HG03097 (cell line): ENCODE measurements at regions not wholly inside any gene's neighbourhood (a gene's known extent, or its start where the extent isn't known, plus 50 kb on each side); places are given as distances from the start of the nearest gene placed in this dataset.

Experiments used
- ATAC-seq: cut with Tn5 transposase; IDR thresholded peaks from one replicate; pipeline ENCODE4 v1.9.1; 2021; ENCODE audit not compliant: unreplicated experiment, low FRiP score

DNA sequence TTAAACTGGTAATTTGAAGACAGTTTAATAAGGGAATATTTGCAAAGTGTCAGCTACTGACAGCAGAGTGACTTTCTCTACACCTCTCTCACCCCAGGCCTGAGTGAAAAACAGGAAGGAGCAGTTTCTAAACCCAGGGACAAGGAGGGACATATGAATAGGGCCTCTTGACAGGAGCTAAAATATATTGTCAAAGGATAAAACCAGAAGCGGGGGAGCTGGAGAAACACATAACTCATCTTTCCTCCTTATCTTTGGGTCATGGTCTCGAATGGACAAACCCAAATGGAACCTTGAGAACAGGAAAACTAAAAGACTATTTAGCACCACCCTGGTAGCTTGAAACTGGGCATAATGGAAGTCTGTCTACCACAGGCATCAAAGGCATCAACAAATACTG, 197.5 kb upstream of the FOXA2 start:
- no peak for ATAC-seq

GRCh38 chr20:22789676-22790075, 205.3 kb upstream of the FOXA2 start:
- ATAC-seq = no peak

DNA sequence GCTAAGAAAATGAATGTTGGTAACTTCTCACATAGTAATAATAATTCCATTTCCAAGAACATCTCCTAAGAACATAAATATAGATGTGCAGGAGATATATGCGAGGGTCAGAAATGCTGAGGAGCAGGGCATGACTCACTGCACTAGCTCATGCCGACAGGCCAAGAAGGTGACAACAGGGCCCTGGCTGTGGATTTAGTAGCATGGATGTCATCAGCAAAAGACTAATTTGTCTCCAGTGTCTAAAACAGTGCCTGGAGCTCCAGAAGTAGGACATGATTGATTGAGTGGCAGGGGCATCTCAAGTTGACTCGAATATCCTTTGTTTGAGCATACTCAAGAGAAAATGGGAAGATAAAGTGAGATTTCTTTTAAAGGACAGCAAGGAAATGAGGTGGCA, 207.0 kb upstream of the FOXA2 start:
- ATAC-seq = no peak

- no peak for ATAC-seq
Observed at GRCh38 chr20:22791877-22792525, 207.6 kb upstream of the FOXA2 start.

GRCh38 chr20:22794200-22794599, 209.8 kb upstream of the FOXA2 start:
- ATAC-seq = no peak

- ATAC-seq = no peak
Observed at GRCh38 chr20:22795433-22795832, 211.1 kb upstream of the FOXA2 start.

- ATAC-seq = no peak
Observed at GRCh38 chr20:22795871-22796270, 211.5 kb upstream of the FOXA2 start.

DNA sequence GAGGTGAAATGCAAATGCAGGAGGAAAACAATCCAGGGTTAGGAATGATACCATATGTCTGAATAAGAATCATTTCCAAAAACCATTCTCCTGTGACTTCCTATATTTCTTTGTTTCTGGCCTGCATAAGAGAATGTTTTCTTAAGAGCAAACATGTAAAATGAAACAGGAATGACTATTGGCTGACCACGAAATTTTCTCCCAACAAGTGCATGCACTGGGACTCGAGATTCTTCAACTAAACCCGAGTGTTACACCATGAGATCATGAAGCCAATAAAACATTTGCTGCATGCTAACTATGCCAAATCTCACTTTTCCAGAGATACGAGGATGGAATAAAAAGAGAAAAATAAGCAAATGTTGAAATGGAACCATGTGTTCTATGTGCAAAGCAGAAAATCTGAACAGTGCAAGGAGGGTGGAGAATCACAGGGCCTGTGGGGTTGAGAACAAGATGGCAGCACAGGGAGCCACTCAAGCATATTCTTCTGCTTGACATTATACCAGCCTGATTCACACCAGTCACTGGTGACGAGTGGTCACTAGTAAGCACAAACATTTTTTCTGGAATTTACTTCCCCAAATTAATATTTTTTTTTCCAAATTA, 212.2 kb upstream of the FOXA2 start:
- ATAC-seq = no peak

GRCh38 chr20:22797103-22797502, 212.7 kb upstream of the FOXA2 start:
- no peak for ATAC-seq

DNA sequence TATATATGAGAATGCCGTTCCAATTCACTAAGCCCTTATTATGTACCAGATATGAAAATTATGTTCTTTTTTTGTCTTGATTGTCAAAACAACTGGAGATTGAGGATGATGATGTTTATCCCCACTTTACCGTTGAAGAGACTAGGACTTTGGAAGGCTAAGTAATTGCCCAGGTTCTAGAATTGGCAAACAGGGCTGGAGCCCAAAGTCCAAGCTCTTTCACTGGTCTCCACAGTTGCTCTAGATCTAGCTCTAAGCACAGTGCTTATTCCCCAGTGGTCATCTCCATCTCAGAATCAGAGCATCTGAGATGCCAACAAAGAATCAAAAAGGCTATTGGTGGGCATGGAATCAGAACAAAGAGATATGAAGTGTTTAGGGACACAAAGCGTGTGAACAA, 215.3 kb upstream of the FOXA2 start:
- ATAC-seq = no peak

GRCh38 chr20:22800129-22800528, 215.8 kb upstream of the FOXA2 start:
- ATAC-seq = no peak

DNA sequence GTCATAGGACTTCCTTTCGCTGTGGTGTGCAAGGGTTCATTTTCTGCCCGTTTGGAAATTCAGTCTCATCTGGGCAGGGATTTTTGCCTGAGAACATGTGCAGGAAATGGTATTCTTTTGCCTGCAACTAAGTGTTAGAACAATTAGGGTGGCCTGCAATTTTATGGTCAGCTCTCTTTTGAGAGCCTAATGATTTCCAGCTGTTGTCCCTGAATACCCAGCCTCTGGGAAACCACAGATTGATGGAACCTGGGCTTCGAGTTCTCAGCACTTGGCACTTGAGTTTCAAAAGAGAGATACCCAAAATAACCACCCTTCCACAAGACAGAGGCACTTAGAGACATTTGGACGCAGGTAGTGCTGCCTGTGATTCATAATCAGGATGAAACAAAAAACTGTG, 217.2 kb upstream of the FOXA2 start:
- ATAC-seq = no peak

GRCh38 chr20:22802296-22802695, 217.9 kb upstream of the FOXA2 start:
- no peak for ATAC-seq

DNA sequence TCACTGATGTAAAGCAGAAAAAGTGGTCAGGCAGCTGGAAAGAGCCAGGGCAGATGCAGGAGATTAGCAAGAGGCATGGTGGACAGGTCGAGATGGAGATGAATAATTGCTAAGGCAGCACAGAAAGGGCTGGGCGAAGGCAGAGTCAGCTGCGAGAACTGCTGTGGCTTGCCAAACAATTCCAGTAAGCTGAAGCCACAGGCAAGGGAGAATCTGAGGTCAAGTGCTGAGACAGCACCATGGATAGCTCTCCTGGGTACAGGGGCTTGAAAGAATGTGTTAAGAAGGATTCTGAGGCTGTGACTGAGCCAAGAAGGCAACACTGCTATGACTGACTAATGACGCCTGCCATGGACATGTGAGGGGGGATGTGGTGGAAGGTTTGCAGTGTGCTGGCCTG, 220.8 kb upstream of the FOXA2 start:
- no peak for ATAC-seq

GRCh38 chr20:22805996-22806395, 221.6 kb upstream of the FOXA2 start:
- no peak for ATAC-seq

DNA sequence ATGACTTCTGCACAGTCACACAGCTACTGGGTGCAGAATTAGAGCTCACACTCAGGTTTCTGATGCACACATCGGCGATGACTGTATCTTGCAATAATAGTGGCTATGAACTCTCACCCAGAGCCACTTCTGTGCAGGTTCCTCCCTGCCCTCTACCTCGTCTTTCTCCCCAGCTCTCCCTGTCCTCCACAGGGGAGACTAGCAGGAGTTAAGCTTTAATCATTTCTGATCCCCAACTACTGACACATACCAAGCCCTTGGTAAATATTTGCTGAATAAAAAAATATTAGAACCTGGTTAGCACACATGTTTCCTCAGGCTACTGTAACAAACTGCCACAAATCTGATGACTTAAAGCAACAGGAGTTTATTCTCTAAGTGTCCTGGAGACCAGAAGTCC, 222.7 kb upstream of the FOXA2 start:
- ATAC-seq = no peak

DNA sequence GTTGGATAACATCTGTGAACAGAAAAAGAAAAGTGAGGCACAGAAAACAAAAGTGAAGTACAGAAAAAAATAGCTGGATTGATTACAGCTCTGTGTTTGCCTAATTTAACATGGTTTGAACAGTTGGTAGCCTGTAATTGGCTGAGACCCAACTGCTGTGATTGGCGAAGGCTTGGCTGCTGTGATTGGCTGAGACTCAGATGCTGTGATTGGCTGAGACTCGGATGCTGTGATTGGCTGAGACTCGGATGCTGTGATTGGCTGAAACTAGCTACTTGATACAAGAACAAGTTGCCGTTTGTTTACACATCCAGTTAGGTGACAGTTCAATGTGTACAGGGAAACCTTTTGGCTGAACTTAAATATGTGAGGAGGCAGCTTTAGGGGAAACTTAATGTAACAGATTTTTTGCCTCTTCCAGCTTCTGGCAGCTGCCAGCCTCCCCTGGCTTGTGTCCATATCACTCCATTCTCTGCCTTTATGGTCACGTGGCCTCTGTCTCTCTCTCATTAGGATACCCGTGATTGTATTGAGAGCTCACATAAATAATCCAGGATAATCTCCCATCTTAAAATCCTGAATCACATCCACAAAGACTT, 223.4 kb upstream of the FOXA2 start:
- no peak for ATAC-seq

DNA sequence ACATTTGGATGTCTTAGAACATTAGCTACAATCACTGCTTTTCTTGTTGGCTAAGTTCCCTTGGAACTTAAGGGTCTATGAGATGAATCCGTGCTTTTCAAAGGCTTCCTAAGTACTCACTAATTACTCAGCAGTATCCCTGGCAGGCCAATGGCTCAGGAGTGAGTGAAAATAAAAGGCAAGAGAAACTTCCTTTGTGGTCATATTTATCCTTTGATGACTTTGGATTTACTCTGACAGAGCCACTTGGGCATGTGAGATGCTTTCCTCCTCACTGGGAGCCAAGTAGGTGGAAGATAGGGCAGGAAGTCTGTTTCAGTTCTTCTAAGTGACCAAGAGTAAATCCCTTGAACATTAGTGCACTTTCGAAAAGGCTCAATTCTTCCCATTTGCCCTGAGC, 224.3 kb upstream of the FOXA2 start:
- ATAC-seq = no peak

GRCh38 chr20:22810030-22810429, 225.1 kb upstream of the SSTR4 start:
- no peak for ATAC-seq

GRCh38 chr20:22810626-22811569, 224.2 kb upstream of the SSTR4 start:
- ATAC-seq = no peak

DNA sequence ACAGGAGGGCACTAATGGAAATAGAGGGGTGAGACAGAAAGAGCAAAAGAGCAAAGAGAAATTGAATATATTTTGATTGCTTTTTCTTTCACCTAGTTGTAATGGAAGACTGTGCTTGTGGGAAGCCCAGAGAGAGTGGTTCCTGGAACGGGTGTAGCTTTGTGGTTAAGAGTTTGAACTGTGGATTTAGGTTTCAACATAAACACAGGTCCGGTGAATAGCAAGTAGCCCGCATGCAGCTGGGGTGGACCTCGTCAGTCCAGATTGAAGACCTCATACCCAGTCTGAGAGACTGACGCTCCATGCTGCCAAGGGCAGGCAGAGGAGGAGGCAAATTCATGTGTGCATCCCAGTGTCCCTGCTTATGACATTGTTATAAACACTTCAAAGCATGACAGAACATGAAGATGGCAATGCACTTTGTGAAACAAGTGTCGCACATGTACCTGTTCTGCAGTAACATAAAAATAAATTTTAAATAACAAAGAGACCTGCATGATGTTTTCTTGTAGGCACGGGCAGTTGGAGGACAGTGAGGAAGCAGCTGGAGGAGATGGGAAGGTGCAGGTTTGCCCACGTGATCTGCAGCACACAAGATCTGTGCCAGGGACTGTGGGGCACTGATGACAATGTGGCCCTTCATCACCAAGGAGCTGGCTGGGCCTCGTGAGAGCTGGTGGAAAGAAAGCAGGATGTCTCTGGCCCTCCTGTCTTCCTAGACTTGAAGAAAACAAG, 220.5 kb upstream of the SSTR4 start:
- ATAC-seq = no peak
